Thyroid gland (tissue), 4 donors: ENCODE measurements at regions not wholly inside any gene's neighbourhood (a gene's known extent, or its start where the extent isn't known, plus 50 kb on each side); places are given as distances from the start of the nearest gene placed in this dataset.

Experiments
- DNase-seq, 2 donors: peaks; one replicate each; pipeline ENCODE4 v3.0.0-alpha.2; 2019
- H3K27ac ChIP-seq, 3 donors: fragments of 200-600 bp; sonication (generic); 1 replicate in 2 of 3; 2 replicates in 1 of 3; pipeline ENCODE4 v1.5.1; 2016 to 2019; ENCODE audit warnings: mild to moderate bottlenecking in 1 of 3, moderate library complexity in 1 of 3
- H3K27me3 ChIP-seq: fragments of 200-600 bp; sonication (generic); one replicate; pipeline ENCODE4 v1.5.1; 2019
- H3K36me3 ChIP-seq, 2 donors: fragments of 200-600 bp; sonication (generic); one replicate each; pipeline ENCODE4 v1.5.1; 2016 to 2019
- H3K4me1 ChIP-seq, 2 donors: fragments of 200-600 bp; sonication (generic); one replicate each; pipeline ENCODE4 v1.5.1; 2017 to 2019
- H3K4me3 ChIP-seq, 3 donors: fragments of 200-600 bp; sonication (generic); replicated peaks in 1 of 3; 1 replicate in 2 of 3; 2 replicates in 1 of 3; pipeline ENCODE4 v1.5.1; 2016; ENCODE audit warnings: mild to moderate bottlenecking in 1 of 3
- H3K9me3 ChIP-seq: fragments of 200-600 bp; sonication (generic); one replicate; pipeline ENCODE4 v1.5.1; 2017
- POLR2A ChIP-seq, 2 donors: fragments of 450-650 bp; IDR thresholded peaks; one replicate each; pipeline ENCODE4 v1.6.1; 2017; ENCODE audit warnings: antibody characterized with exemption in 2 of 2, mild to moderate bottlenecking in 2 of 2, moderate library complexity in 1 of 2
- WGBS, 2 donors: methylation state at CpG; one replicate each; pipeline ENCODE4 v1.1.5; 2017; 5-methylcytosine and 5-hydroxymethylcytosine counted together
- intact Hi-C: fragments of 100-400 bp; cut with DNase I; formaldehyde crosslinking; loops from one replicate; pipeline ENCODE4 v1.15.1; 2023
- TF ChIP-seq, protein P1 (sequence below), 6 experiments: fragments of 200-600 bp in 3 of 6; fragments of 450-650 bp in 3 of 6; sonication (generic) in 3 of 6; IDR thresholded peaks; one replicate each; pipeline ENCODE4 v1.5.1; 2016 to 2019; ENCODE audit warnings: antibody characterized with exemption in 6 of 6, mild to moderate bottlenecking in 2 of 6, inconsistent platforms in 1 of 6, moderate library complexity in 1 of 6

DNA sequence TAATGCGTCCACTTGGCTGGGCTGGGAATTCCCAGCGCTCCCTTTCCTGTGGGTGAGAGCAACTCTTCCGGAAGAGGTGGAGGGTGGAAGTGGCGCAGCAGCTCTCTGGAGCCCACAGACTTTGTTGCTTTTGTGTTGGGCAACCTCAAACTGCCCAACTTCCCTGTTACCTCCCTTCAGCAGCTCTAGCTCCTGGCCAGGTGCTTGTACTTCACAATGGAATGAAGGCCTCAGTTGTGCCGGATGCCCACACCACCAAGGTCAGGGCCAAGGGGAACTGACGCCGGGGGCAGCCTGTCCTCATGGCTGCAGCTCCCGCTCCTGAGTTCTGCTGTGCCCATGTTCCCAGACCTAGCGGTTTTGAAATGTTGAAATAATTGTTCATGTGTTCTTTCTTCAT, 322.9 kb downstream of the GALR1 start:
- Histone ChIP-seq H3K9me3 (no peaks in the 10 kb centered on the region), H3K27ac (no peak overlapping the region), H3K27me3 (no peaks in the 10 kb centered on the region), H3K4me1 (no peaks in the 10 kb centered on the region), H3K4me3 (no peak overlapping the region), H3K36me3 (no peaks in the 10 kb centered on the region)
- intact Hi-C loops, result no loop called here
- WGBS, 2 donors, result 83 to 90% methylated on average over 9 of the region's 9 CpGs
- no peak for DNase-seq
- TF ChIP-seq POLR2A (IDR thresholded peaks at IDR 0.05), result no peak
- TF ChIP-seq, protein P1, sequence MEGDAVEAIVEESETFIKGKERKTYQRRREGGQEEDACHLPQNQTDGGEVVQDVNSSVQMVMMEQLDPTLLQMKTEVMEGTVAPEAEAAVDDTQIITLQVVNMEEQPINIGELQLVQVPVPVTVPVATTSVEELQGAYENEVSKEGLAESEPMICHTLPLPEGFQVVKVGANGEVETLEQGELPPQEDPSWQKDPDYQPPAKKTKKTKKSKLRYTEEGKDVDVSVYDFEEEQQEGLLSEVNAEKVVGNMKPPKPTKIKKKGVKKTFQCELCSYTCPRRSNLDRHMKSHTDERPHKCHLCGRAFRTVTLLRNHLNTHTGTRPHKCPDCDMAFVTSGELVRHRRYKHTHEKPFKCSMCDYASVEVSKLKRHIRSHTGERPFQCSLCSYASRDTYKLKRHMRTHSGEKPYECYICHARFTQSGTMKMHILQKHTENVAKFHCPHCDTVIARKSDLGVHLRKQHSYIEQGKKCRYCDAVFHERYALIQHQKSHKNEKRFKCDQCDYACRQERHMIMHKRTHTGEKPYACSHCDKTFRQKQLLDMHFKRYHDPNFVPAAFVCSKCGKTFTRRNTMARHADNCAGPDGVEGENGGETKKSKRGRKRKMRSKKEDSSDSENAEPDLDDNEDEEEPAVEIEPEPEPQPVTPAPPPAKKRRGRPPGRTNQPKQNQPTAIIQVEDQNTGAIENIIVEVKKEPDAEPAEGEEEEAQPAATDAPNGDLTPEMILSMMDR (IDR thresholded peaks at IDR 0.05), result no peak

DNA sequence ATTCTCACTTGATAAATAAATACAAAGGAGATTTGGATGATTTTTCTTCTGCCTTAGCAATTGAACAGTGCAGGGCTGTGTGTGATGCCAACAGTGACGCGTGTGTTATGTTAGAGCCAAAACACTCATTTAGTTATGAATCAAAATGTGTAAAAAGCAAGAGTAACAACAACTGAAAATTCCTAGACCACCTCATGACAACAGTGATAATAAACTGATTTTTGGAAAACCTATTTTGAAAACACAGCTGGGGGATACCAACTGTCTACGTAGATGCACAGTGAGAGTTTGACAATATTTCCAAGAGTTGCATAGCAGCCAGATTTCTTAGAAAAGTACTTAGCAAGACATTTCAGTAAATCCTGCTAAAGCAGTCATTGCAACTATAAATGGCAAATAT, 323.9 kb downstream of the GALR1 start:
- no peak for TF ChIP-seq POLR2A (IDR thresholded peaks at IDR 0.05)
- TF ChIP-seq, protein P1 (IDR thresholded peaks at IDR 0.05), result no peak
- Histone ChIP-seq H3K36me3 (no peaks in the 10 kb centered on the region), H3K9me3 (no peaks in the 10 kb centered on the region), H3K4me3 (no peak overlapping the region), H3K27me3 (no peaks in the 10 kb centered on the region), H3K4me1 (no peaks in the 10 kb centered on the region), H3K27ac (no peak overlapping the region)
- intact Hi-C loops, result no loop called here
- 86% methylated on average over 3 of the region's 3 CpGs for WGBS, 2 donors
- DNase-seq, result no peak

DNA sequence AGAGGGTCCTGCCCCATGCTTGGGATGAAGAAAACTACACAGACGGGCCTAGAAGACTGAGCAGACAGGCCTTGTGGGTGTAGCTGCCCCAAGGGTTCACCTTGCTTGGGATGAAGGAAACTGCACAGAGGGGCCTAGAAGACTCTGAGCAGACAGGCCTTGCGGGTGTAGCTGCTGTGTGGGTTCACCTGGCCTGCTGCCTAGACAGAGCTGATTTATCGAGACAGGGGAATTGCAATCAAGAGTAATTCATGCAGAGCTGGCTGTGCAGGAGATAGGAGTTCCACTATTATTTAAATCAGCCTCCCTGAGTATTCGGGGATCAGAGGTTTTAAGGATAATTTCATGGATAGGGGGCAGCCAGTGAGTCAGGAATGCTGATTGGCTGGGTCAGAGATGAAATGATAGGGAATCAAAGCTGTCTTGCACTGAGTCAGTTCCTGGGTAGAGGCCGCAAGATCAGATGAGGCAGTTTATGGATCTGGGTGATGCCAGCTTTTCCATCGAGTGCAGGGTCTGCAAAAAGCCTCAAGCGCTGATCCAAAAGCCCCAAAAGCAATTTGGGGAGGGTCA, 341.4 kb downstream of the GALR1 start:
- intact Hi-C loops, result no loop called here
- H3K27me3 ChIP-seq, result no peaks in the 10 kb centered on the region
- H3K27ac ChIP-seq, result no peak overlapping the region
- no peak overlapping the region for H3K4me3 ChIP-seq
- no peaks in the 10 kb centered on the region for H3K9me3 ChIP-seq
- no peaks in the 10 kb centered on the region for H3K36me3 ChIP-seq
- H3K4me1 ChIP-seq, result no peaks in the 10 kb centered on the region
- DNase-seq, result no peak
- no peak for TF ChIP-seq POLR2A (IDR thresholded peaks at IDR 0.05)
- TF ChIP-seq, protein P1 (IDR thresholded peaks at IDR 0.05), result no peak
- 60 to 87% methylated on average over 6 to 7 of the region's 7 CpGs for WGBS, 2 donors

DNA sequence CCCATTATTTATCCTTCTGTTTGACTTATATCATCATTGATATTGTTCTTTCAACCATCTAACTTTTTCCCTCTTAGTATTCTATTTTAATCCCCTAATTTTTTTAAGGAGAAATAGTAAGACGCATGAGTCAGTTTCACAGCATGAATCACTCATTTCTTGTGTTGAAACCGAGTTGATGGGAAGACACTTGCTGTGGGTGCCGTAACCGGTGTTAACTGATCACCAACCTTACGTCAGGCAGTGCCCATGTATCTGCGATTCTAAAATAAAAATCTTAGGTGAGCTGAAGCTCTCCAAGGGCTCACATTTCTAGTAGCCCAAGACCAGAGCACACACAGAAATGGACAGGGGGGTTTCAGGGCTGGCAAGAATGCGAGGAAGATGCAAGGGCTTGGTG, 348.1 kb downstream of the GALR1 start:
- intact Hi-C loops, result no loop called here
- 71 to 84% methylated on average over 7 of the region's 7 CpGs for WGBS, 2 donors
- Histone ChIP-seq H3K27ac (no peak overlapping the region), H3K4me1 (no peaks in the 10 kb centered on the region), H3K9me3 (no peaks in the 10 kb centered on the region), H3K36me3 (no peaks in the 10 kb centered on the region), H3K4me3 (no peak overlapping the region), H3K27me3 (no peaks in the 10 kb centered on the region)
- DNase-seq, result no peak
- no peak for TF ChIP-seq POLR2A (IDR thresholded peaks at IDR 0.05)
- TF ChIP-seq, protein P1 (IDR thresholded peaks at IDR 0.05), result no peak

DNA sequence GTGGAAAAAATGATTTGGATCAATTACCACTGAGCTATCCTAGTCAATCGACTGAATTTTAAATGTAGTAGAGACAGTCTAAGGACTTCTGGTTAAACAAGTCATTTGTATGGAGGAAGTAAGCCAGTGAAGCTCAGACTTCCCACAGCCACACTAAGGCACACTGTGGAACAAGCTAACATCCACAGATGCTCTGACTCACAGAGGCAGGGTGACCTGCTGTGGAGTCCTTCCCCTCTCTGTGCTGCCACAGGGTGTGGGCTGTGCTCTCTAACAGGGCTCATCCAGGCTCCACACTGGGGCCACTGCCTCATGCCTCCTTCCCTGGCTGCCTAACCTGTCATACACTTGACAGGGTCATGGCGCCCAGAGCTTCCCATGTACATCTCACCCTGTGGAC, 351.0 kb downstream of the GALR1 start:
- no peaks in the 10 kb centered on the region for H3K9me3 ChIP-seq
- H3K27me3 ChIP-seq, result no peaks in the 10 kb centered on the region
- WGBS, 2 donors, result 88 to 94% methylated on average over 2 of the region's 2 CpGs
- intact Hi-C loops, result no loop called here
- H3K4me3 ChIP-seq, result no peak overlapping the region
- DNase-seq, result no peak
- H3K36me3 ChIP-seq, result no peaks in the 10 kb centered on the region
- TF ChIP-seq, protein P1 (IDR thresholded peaks at IDR 0.05), result no peak
- no peak for TF ChIP-seq POLR2A (IDR thresholded peaks at IDR 0.05)
- H3K4me1 ChIP-seq, result no peaks in the 10 kb centered on the region
- no peak overlapping the region for H3K27ac ChIP-seq
